Adipocyte (in vitro differentiated cells): ENCODE measurements at regions not wholly inside any gene's neighbourhood (a gene's known extent, or its start where the extent isn't known, plus 50 kb on each side); places are given as distances from the start of the nearest gene placed in this dataset.

Experiments
- DNase-seq: peaks from one replicate; pipeline ENCODE4 v3.0.0-alpha.2; 2015; ENCODE audit warnings: low read depth
- H3K27me3 ChIP-seq: replicated peaks from 2 replicates; pipeline ENCODE4 v1.7.0; 2013; ENCODE audit warnings: mild to moderate bottlenecking, low read length, moderate library complexity; ENCODE audit not compliant: control insufficient read depth, insufficient read depth
- H3K36me3 ChIP-seq: 2 replicates; pipeline ENCODE4 v1.7.0; 2013; ENCODE audit warnings: low read length, mild to moderate bottlenecking, moderate library complexity; ENCODE audit not compliant: control insufficient read depth, insufficient read depth, severe bottlenecking
- H3K4me1 ChIP-seq: 2 replicates; pipeline ENCODE4 v1.7.0; 2013; ENCODE audit warnings: mild to moderate bottlenecking, low read length, moderate library complexity; ENCODE audit not compliant: control insufficient read depth, insufficient read depth
- H3K4me3 ChIP-seq: 2 replicates; pipeline ENCODE4 v1.7.0; 2013; ENCODE audit warnings: mild to moderate bottlenecking, low read length, moderate library complexity
- H3K9ac ChIP-seq: 2 replicates; pipeline ENCODE4 v1.7.0; 2013; ENCODE audit warnings: mild to moderate bottlenecking, low read length, moderate library complexity
- H3K9me3 ChIP-seq: 2 replicates; pipeline ENCODE4 v1.7.0; 2013; ENCODE audit warnings: mild to moderate bottlenecking, low read length, moderate library complexity; ENCODE audit not compliant: control insufficient read depth

- Histone ChIP-seq H3K9me3 (no peaks in the 10 kb centered on the region), H3K4me1 (no peaks in the 10 kb centered on the region), H3K27me3 (no peaks in the 10 kb centered on the region), H3K9ac (no peak overlapping the region), H3K36me3 (no peaks in the 10 kb centered on the region), H3K4me3 (no peak overlapping the region)
- no peak for DNase-seq
Measured at GRCh38 chr11:111172321-111172862, 73.1 kb upstream of the POU2AF2 start.

GRCh38 chr11:111170761-111171379, 74.7 kb upstream of the POU2AF2 start:
- no peaks in the 10 kb centered on the region for H3K9me3 ChIP-seq
- H3K4me3 ChIP-seq = no peak overlapping the region
- H3K27me3 ChIP-seq = no peaks in the 10 kb centered on the region
- no peaks in the 10 kb centered on the region for H3K4me1 ChIP-seq
- no peak for DNase-seq
- H3K9ac ChIP-seq = no peak overlapping the region
- no peaks in the 10 kb centered on the region for H3K36me3 ChIP-seq

GRCh38 chr11:111169367-111169766, 76.2 kb upstream of the POU2AF2 start:
- Histone ChIP-seq H3K9me3 (no peaks in the 10 kb centered on the region), H3K4me3 (no peak overlapping the region), H3K9ac (no peak overlapping the region), H3K4me1 (no peaks in the 10 kb centered on the region), H3K27me3 (no peaks in the 10 kb centered on the region), H3K36me3 (no peaks in the 10 kb centered on the region)
- DNase-seq = no peak

- Histone ChIP-seq H3K4me3 (no peak overlapping the region), H3K27me3 (no peaks in the 10 kb centered on the region), H3K4me1 (no peaks in the 10 kb centered on the region), H3K9ac (no peak overlapping the region), H3K36me3 (no peaks in the 10 kb centered on the region), H3K9me3 (no peaks in the 10 kb centered on the region)
- no peak for DNase-seq
Measured at GRCh38 chr11:111168871-111169270, 76.7 kb upstream of the POU2AF2 start.

GRCh38 chr11:111167666-111168065, 77.9 kb upstream of the POU2AF2 start:
- no peak overlapping the region for H3K9ac ChIP-seq
- no peak overlapping the region for H3K4me3 ChIP-seq
- DNase-seq = no peak
- H3K4me1 ChIP-seq = peaks cover under 1% of the 10 kb centered on the region
- no peaks in the 10 kb centered on the region for H3K36me3 ChIP-seq
- H3K27me3 ChIP-seq = no peaks in the 10 kb centered on the region
- H3K9me3 ChIP-seq = no peaks in the 10 kb centered on the region

- Histone ChIP-seq H3K36me3 (no peaks in the 10 kb centered on the region), H3K4me3 (no peak overlapping the region), H3K27me3 (no peaks in the 10 kb centered on the region), H3K4me1 (peaks cover 6% of the 10 kb centered on the region), H3K9me3 (no peaks in the 10 kb centered on the region), H3K9ac (no peak overlapping the region)
- no peak for DNase-seq
Measured at GRCh38 chr11:111166598-111166997, 78.9 kb upstream of the POU2AF2 start.

- H3K9me3 ChIP-seq = no peaks in the 10 kb centered on the region
- peaks cover 6% of the 10 kb centered on the region for H3K4me1 ChIP-seq
- no peak overlapping the region for H3K9ac ChIP-seq
- peak; percentile 33 for DNase-seq
- H3K36me3 ChIP-seq = no peaks in the 10 kb centered on the region
- H3K4me3 ChIP-seq = no peak overlapping the region
- no peaks in the 10 kb centered on the region for H3K27me3 ChIP-seq
Measured at GRCh38 chr11:111162305-111162704, 83.2 kb upstream of the POU2AF2 start.

- Histone ChIP-seq H3K9ac (no peak overlapping the region), H3K27me3 (no peaks in the 10 kb centered on the region), H3K9me3 (no peaks in the 10 kb centered on the region), H3K4me3 (no peak overlapping the region), H3K4me1 (peaks cover 5% of the 10 kb centered on the region), H3K36me3 (no peaks in the 10 kb centered on the region)
- no peak for DNase-seq
Measured at GRCh38 chr11:111157571-111157970, 88.0 kb upstream of the POU2AF2 start.

- Histone ChIP-seq H3K4me1 (peaks cover 2% of the 10 kb centered on the region), H3K9me3 (no peaks in the 10 kb centered on the region), H3K36me3 (no peaks in the 10 kb centered on the region), H3K4me3 (no peak overlapping the region), H3K27me3 (no peaks in the 10 kb centered on the region), H3K9ac (no peak overlapping the region)
- peak; percentile 16 for DNase-seq
Measured at GRCh38 chr11:111155021-111155420, 90.5 kb upstream of the POU2AF2 start.

- Histone ChIP-seq H3K4me1 (peaks cover 18% of the 10 kb centered on the region), H3K36me3 (no peaks in the 10 kb centered on the region), H3K9me3 (no peaks in the 10 kb centered on the region), H3K9ac (no peak overlapping the region), H3K27me3 (no peaks in the 10 kb centered on the region), H3K4me3 (no peak overlapping the region)
- no peak for DNase-seq
Measured at GRCh38 chr11:111153194-111153593, 92.3 kb upstream of the POU2AF2 start.

- peak; percentile 48 for DNase-seq
- Histone ChIP-seq H3K4me1 (peaks cover 25% of the 10 kb centered on the region), H3K36me3 (no peaks in the 10 kb centered on the region), H3K9ac (peak overlapping the region; percentile 64), H3K9me3 (no peaks in the 10 kb centered on the region), H3K27me3 (no peaks in the 10 kb centered on the region), H3K4me3 (peak overlapping the region; percentile 12)
Measured at GRCh38 chr11:111148953-111149352, 96.6 kb upstream of the POU2AF2 start.

- Histone ChIP-seq H3K36me3 (no peaks in the 10 kb centered on the region), H3K9ac (peak overlapping the region; percentile 64), H3K4me3 (no peak overlapping the region), H3K27me3 (no peaks in the 10 kb centered on the region), H3K4me1 (peaks cover 25% of the 10 kb centered on the region), H3K9me3 (no peaks in the 10 kb centered on the region)
- peak; percentile 78 for DNase-seq
Measured at GRCh38 chr11:111148121-111148520, 97.4 kb upstream of the POU2AF2 start.
